ENCODE measurements at regions not wholly inside any gene's neighbourhood (a gene's known extent, or its start where the extent isn't known, plus 50 kb on each side); places are given as distances from the start of the nearest gene placed in this dataset.

DNA sequence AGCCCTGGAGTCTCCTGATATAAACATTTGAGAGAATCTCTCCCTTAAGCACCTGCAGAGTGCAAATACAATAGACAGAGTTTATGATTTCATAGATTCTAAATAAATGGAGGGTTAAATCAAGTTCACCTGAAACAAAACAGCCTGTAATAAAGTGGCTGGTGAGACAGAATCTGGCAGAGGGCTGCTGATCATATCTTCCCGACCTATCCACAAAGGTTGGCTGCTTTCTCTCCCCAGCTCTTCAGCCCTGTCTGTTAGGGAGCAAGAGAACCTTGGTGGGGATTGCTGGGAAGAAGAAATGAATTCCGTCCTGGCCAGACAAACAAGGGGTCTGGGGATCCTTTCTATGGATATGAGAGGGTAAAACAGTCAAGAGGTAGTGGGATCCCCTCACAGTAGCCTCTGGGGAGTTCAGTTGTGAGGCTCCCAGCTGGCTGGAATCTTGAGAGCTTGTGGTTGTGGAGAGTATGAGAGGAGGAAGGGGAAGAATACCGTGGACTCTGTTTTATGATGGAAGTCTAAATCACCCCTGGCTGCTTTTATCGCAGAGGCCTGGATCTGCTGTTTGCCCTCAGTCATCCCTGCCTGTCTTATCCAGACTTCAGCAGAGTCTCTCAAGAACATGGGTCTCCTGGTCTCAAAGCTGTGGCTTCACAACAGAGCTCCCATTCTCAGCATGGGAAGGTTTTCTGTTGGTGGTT is 451.3 kb downstream of the NTRK3 start:
- no peak for TF ChIP-seq NFRKB (IDR thresholded peaks at IDR 0.05)
- TF ChIP-seq FOXA1 (IDR thresholded peaks at IDR 0.05), result no peak
- TF ChIP-seq BHLHE40 (IDR thresholded peaks at IDR 0.05; ENCODE audit: borderline replicate concordance), result no peak
- ChIA-PET POLR2A (no interaction called here), CTCF (no interaction called here)
- DNase-seq (ENCODE audit: extremely low spot score), result no peak

- CTCF ChIA-PET, result interaction anchor here (0.6 kb wide), 1 partner anchor 20 kb away, joined by 3 read pairs; no protein-coding TSS in a partner anchor
- POLR2A ChIA-PET, result interaction anchor here (1.3 kb wide), 1 partner anchor 11 kb away, joined by 3 read pairs; no protein-coding TSS in a partner anchor
- TF ChIP-seq ZNF384 (IDR thresholded peaks at IDR 0.05), result no peak
- TF ChIP-seq, protein P1, sequence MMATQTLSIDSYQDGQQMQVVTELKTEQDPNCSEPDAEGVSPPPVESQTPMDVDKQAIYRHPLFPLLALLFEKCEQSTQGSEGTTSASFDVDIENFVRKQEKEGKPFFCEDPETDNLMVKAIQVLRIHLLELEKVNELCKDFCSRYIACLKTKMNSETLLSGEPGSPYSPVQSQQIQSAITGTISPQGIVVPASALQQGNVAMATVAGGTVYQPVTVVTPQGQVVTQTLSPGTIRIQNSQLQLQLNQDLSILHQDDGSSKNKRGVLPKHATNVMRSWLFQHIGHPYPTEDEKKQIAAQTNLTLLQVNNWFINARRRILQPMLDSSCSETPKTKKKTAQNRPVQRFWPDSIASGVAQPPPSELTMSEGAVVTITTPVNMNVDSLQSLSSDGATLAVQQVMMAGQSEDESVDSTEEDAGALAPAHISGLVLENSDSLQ (IDR thresholded peaks at IDR 0.05), result no peak
- TF ChIP-seq TARDBP (IDR thresholded peaks at IDR 0.05), result no peak
- TF ChIP-seq SP1 (IDR thresholded peaks at IDR 0.05), result no peak
- TF ChIP-seq FOXA1 (IDR thresholded peaks at IDR 0.05), result no peak
- TF ChIP-seq LEF1 (IDR thresholded peaks at IDR 0.05; ENCODE audit: borderline replicate concordance), result no peak
- TF ChIP-seq FOXM1 (IDR thresholded peaks at IDR 0.05; ENCODE audit: borderline replicate concordance), result no peak
- DNase-seq (ENCODE audit: extremely low spot score), result no peak
Observed at GRCh38 chr15:87804451-87804850, 452.1 kb downstream of the NTRK3 start.

DNA sequence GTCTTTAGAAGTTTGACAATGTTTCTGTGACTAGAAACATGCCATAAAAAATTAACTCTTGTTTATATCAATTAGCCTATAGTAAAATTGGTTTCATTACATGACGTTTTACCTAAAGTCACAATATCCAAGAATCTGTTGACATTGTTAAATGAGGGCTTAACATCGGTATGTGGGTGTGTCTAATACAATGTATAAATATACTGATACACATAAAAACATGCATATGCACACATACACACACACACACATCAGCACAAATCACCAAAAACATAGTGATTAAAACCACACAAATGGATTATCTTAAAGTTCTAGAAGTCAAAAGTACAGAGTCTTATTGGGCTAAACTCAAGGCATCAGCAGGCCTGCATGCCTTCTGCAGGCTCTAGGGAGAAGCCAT is 456.7 kb downstream of the NTRK3 start:
- TF ChIP-seq FOXM1 (IDR thresholded peaks at IDR 0.05; ENCODE audit: borderline replicate concordance), result no peak
- no peak for TF ChIP-seq ZNF384 (IDR thresholded peaks at IDR 0.05)
- TF ChIP-seq FOXK2 (IDR thresholded peaks at IDR 0.05), result no peak
- no peak for TF ChIP-seq HDGF (IDR thresholded peaks at IDR 0.05; ENCODE audit: borderline replicate concordance)
- no peak for TF ChIP-seq L3MBTL2 (conservative IDR thresholded peaks at IDR 0.05)
- no peak for TF ChIP-seq SP1 (IDR thresholded peaks at IDR 0.05)
- TF ChIP-seq ELF4 (IDR thresholded peaks at IDR 0.05), result no peak
- TF ChIP-seq LEF1 (IDR thresholded peaks at IDR 0.05; ENCODE audit: borderline replicate concordance), result no peak
- no peak for TF ChIP-seq ARNT (IDR thresholded peaks at IDR 0.05)
- TF ChIP-seq, protein P1 (IDR thresholded peaks at IDR 0.05), result no peak
- no peak for TF ChIP-seq CTBP1 (IDR thresholded peaks at IDR 0.05; ENCODE audit: borderline replicate concordance)
- TF ChIP-seq NFRKB (IDR thresholded peaks at IDR 0.05), result no peak
- no peak for TF ChIP-seq BHLHE40 (IDR thresholded peaks at IDR 0.05; ENCODE audit: borderline replicate concordance)
- TF ChIP-seq FOXA1 (IDR thresholded peaks at IDR 0.05), result no peak
- no peak for TF ChIP-seq TARDBP (IDR thresholded peaks at IDR 0.05)
- TF ChIP-seq SUZ12 (IDR thresholded peaks at IDR 0.05), result no peak
- POLR2A ChIA-PET, result no interaction called here
- no peak for DNase-seq (ENCODE audit: extremely low spot score)
- CTCF ChIA-PET, result no interaction called here

DNA sequence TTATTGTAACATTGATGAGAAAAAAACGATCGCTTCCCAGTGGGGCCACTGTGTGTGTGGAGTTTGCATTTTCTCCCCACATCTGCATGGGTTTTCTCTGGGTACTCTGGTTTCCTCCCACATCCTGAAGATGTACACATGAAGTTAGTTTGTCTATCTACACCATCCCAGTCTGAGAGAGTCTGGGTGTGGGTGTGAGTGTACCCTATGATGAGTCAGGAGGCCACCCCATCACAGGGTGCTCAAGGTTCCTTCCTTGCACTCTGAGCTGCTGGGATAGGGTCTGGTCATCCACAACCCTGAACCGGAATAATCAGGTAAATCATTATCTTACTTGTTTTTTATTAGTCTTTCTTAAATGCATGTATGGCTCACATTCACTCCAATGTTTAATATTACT is 457.1 kb downstream of the NTRK3 start:
- DNase-seq (ENCODE audit: extremely low spot score), result no peak
- no peak for TF ChIP-seq TARDBP (IDR thresholded peaks at IDR 0.05)
- no peak for TF ChIP-seq SUZ12 (IDR thresholded peaks at IDR 0.05)
- TF ChIP-seq FOXA1 (IDR thresholded peaks at IDR 0.05), result no peak
- TF ChIP-seq FOXK2 (IDR thresholded peaks at IDR 0.05), result no peak
- no peak for TF ChIP-seq L3MBTL2 (conservative IDR thresholded peaks at IDR 0.05)
- no peak for TF ChIP-seq FOXM1 (IDR thresholded peaks at IDR 0.05; ENCODE audit: borderline replicate concordance)
- no peak for TF ChIP-seq ELF4 (IDR thresholded peaks at IDR 0.05)
- TF ChIP-seq CTBP1 (IDR thresholded peaks at IDR 0.05; ENCODE audit: borderline replicate concordance), result no peak
- no peak for TF ChIP-seq ARNT (IDR thresholded peaks at IDR 0.05)
- no peak for TF ChIP-seq HDGF (IDR thresholded peaks at IDR 0.05; ENCODE audit: borderline replicate concordance)
- no peak for TF ChIP-seq BHLHE40 (IDR thresholded peaks at IDR 0.05; ENCODE audit: borderline replicate concordance)
- TF ChIP-seq NFRKB (IDR thresholded peaks at IDR 0.05), result no peak
- CTCF ChIA-PET, result no interaction called here
- POLR2A ChIA-PET, result no interaction called here

DNA sequence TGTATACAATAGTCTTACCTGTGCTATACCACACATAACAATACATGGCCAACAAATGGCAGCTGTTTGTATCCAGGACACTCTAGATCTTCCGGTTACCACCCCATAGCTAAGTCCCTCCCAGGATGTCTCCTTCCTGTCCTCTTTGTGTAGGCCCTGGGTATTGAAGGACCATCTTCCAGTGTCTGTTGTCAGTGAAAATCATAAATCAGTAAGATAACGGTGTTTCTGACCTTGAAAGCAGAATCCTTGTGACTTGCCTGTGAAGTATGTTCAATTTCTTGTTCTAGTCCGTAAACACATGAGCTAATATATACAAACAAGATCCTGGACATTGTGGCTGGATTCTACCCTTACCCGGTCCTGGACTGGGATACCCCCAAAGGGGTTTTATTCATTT is 462.8 kb downstream of the NTRK3 start:
- no peak for TF ChIP-seq FOXM1 (IDR thresholded peaks at IDR 0.05; ENCODE audit: borderline replicate concordance)
- TF ChIP-seq TARDBP (IDR thresholded peaks at IDR 0.05), result no peak
- TF ChIP-seq ARNT (IDR thresholded peaks at IDR 0.05), result no peak
- no peak for TF ChIP-seq ELF4 (IDR thresholded peaks at IDR 0.05)
- no peak for TF ChIP-seq SP1 (IDR thresholded peaks at IDR 0.05)
- no peak for TF ChIP-seq CTBP1 (IDR thresholded peaks at IDR 0.05; ENCODE audit: borderline replicate concordance)
- TF ChIP-seq NFRKB (IDR thresholded peaks at IDR 0.05), result no peak
- no peak for TF ChIP-seq BHLHE40 (IDR thresholded peaks at IDR 0.05; ENCODE audit: borderline replicate concordance)
- no peak for TF ChIP-seq SUZ12 (IDR thresholded peaks at IDR 0.05)
- TF ChIP-seq FOXK2 (IDR thresholded peaks at IDR 0.05), result no peak
- no peak for TF ChIP-seq ZNF384 (IDR thresholded peaks at IDR 0.05)
- no peak for TF ChIP-seq LEF1 (IDR thresholded peaks at IDR 0.05; ENCODE audit: borderline replicate concordance)
- TF ChIP-seq HDGF (IDR thresholded peaks at IDR 0.05; ENCODE audit: borderline replicate concordance), result no peak
- no peak for DNase-seq (ENCODE audit: extremely low spot score)
- POLR2A ChIA-PET, result interaction anchor here (1.5 kb wide), 1 partner anchor 10 kb away, joined by 3 read pairs; no protein-coding TSS in a partner anchor
- CTCF ChIA-PET, result no interaction called here

- CTCF ChIA-PET, result no interaction called here
- POLR2A ChIA-PET, result no interaction called here
- TF ChIP-seq ZNF384 (IDR thresholded peaks at IDR 0.05) (no peak), FOXM1 (IDR thresholded peaks at IDR 0.05; ENCODE audit: borderline replicate concordance) (no peak), FOXA1 (IDR thresholded peaks at IDR 0.05) (no peak), ARNT (IDR thresholded peaks at IDR 0.05) (no peak)
- DNase-seq (ENCODE audit: extremely low spot score), result no peak
Observed at GRCh38 chr15:87792250-87793040, 464.1 kb downstream of the NTRK3 start.
